ENCODE measurements at regions not wholly inside any gene's neighbourhood (a gene's known extent, or its start where the extent isn't known, plus 50 kb on each side); places are given as distances from the start of the nearest gene placed in this dataset.

DNA sequence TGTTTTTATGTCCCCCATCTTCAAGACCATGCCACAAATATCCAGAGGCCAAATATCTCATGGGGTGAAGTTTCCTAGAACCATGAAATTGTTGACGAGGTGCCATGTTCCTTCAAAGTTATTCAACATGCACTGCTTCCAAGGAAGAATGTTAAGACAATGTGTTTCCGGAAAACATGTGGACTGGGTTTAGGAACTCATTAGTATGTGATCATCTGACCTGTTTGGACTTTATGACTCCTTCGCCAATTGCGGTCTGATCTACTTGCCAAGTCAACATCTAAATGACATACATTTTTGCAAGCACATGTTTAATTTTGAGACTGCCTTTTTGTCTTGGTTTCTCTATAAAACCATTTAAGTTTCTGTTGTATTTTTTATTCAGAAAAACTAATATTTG lies 234.8 kb downstream of the MAF start:
- Histone ChIP-seq H4K8ac (ENCODE audit: extremely low read depth, insufficient read depth, low read length) (no peak overlapping the region), H3K4ac (replicated peaks; ENCODE audit: insufficient read length, low read depth, low read length) (no peak overlapping the region), H2BK12ac (ENCODE audit: low read depth, low read length) (no peak overlapping the region), H4K91ac (replicated peaks; ENCODE audit: insufficient read length, low read length) (no peak overlapping the region), H2BK120ac (replicated peaks; ENCODE audit: low read depth, low read length) (no peak overlapping the region), H3K27me3 (replicated peaks in 1 of 4; ENCODE audit: control insufficient read depth in 3 of 4, extremely low read depth in 1 of 4, insufficient read depth in 3 of 4, low read length in 3 of 4) (no peaks in the 10 kb centered on the region), H3K14ac (ENCODE audit: insufficient read length) (no peak overlapping the region), H2BK20ac (ENCODE audit: low read length) (no peak overlapping the region), H3K4me2 (ENCODE audit: insufficient read depth in 1 of 2, low read depth in 2 of 2, low read length in 2 of 2) (no peak overlapping the region), H3K56ac (replicated peaks; ENCODE audit: insufficient read length, low read depth, low read length) (no peak overlapping the region), H3K9ac (replicated peaks in 1 of 4; ENCODE audit: extremely low read depth in 1 of 4, low read depth in 3 of 4, low read length in 3 of 4) (peak overlapping the region in 1 of 4 experiments; percentile 34; a peak in 1 of 7 replicates), H2BK15ac (ENCODE audit: low read length) (no peak overlapping the region), H3K79me2 (ENCODE audit: control insufficient read depth in 1 of 2, insufficient read depth in 2 of 2, low read length in 2 of 2) (no peaks in the 10 kb centered on the region), H2AFZ (ENCODE audit: low read length) (no peak overlapping the region), H3K27ac (ENCODE audit: low read depth, low read length) (no peak overlapping the region), H3K9me3 (ENCODE audit: insufficient read depth in 2 of 2, low read depth in 1 of 2, low read length in 1 of 2) (peaks cover 0 to 3% of the 10 kb centered on the region in 2 experiments; a peak in 1 of 4 replicates), H3K4me3 (ENCODE audit: extremely low read depth in 1 of 4, insufficient read depth in 2 of 4, low read depth in 3 of 4, low read length in 4 of 4) (no peak overlapping the region), H2AK5ac (ENCODE audit: low read depth, low read length) (no peak overlapping the region), H3K36me3 (ENCODE audit: control insufficient read depth in 2 of 4, insufficient read depth in 4 of 4, low read length in 3 of 4) (no peaks in the 10 kb centered on the region), H3K23ac (ENCODE audit: insufficient read length) (no peak overlapping the region), H2BK5ac (ENCODE audit: low read depth, low read length) (no peak overlapping the region), H3K79me1 (ENCODE audit: low read depth, low read length) (no peaks in the 10 kb centered on the region), H4K5ac (ENCODE audit: insufficient read length, low read depth, low read length) (no peak overlapping the region), H3K23me2 (ENCODE audit: low read depth, low read length) (no peaks in the 10 kb centered on the region), H3K4me1 (replicated peaks in 1 of 4; ENCODE audit: control insufficient read depth in 3 of 4, insufficient read depth in 4 of 4, low read length in 3 of 4) (peaks cover 0 to 2% (median 0%) of the 10 kb centered on the region in 4 experiments; a peak in 1 of 7 replicates), H4K20me1 (replicated peaks in 1 of 2; ENCODE audit: control insufficient read depth in 1 of 2, insufficient read depth in 2 of 2, low read length in 2 of 2) (no peaks in the 10 kb centered on the region), H3K18ac (ENCODE audit: extremely low read depth, low read length) (no peak overlapping the region)
- ChIA-PET CTCF (ENCODE audit: partially characterized antibody) (no interaction called here), POLR2A (ENCODE audit: partially characterized antibody) (no interaction called here)
- DNase-seq (ENCODE audit: low read depth in 1 of 2, low spot score in 2 of 2) (no peak), FAIRE-seq (no peak)
- TF ChIP-seq, protein P1, sequence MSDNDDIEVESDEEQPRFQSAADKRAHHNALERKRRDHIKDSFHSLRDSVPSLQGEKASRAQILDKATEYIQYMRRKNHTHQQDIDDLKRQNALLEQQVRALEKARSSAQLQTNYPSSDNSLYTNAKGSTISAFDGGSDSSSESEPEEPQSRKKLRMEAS (IDR thresholded peaks at IDR 0.05) = no peak
- no peak for TF ChIP-seq HDAC6 (IDR thresholded peaks at IDR 0.05; ENCODE audit: low read depth, low read length)
- WGBS, 2 experiments (ENCODE audit: extremely low coverage in 1 of 2, insufficient coverage in 1 of 2, insufficient read length in 1 of 2, insufficient replicate concordance in 2 of 2, low coverage in 1 of 2, low lambda C conversion rate in 2 of 2, missing lambda C conversion rate in 1 of 2) = 91% methylated on average over 4 of the region's 4 CpGs; no CpG with 5 or more reads in 1 of the 2 experiments

All from H1 (cell line).